COR-L47 (cell line): ENCODE measurements at regions not wholly inside any gene's neighbourhood (a gene's known extent, or its start where the extent isn't known, plus 50 kb on each side); places are given as distances from the start of the nearest gene placed in this dataset.
A peak's percentile ranks its signal among the peaks of the same experiment; 100 is the strongest.

Experiments
- DNase-seq: peaks from one replicate; lab custom pipeline; 2025; lab: John Stamatoyannopoulos, UW

GRCh38 chr5:116681334-116682013 lies 106.9 kb upstream of the SEMA6A start:
- no peak for DNase-seq

DNA sequence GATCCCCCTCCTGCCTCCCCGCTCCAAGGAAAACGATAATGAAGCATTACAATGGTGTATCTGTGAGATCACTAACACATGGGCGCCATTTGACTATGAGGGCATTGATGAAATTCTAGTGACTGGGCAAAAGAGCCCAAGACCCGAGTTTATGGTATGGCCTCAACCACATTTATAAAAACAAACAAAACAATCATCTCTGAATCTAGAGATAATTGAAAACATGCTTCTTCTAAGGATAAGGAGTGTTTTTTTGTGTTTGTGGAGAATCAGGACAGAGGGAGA lies 100.9 kb upstream of the SEMA6A start:
- DNase-seq: no peak

DNA sequence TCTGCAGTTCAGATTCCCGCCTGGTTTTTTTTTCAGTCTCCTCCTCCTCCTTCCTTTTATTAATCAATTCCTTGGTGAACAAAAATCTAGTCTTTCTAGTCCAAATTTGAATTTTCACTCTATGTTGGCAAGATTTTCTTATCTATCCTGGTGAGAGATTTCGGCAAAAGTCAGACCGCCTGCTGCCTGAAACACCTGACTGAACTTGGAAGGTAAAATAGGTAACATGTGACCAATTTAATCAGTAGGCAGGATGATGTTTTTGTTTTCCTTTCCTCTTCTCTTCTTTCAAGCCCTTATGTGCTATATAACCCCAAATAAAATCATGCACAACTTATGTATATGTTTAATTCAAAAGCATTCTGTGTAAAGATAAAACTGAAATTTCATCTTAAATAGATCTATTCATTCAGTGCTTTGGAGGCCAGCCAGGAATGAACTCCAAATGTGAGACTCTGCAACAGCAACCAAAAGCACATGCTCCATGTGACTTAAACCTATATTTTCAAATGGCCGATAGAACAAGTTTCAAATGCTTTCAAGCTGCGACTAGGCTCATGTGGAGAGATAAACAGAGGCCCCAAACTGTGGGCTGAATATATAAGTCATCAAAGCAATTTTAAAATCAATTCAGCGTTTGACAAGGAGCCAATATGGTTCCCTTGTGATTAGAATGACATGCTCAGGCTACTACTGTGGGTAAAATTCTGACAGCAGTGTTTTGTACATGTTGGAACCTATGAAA lies 100.4 kb upstream of the SEMA6A start:
- DNase-seq: no peak

- DNase-seq: no peak
Measured at GRCh38 chr5:116673453-116673852, 98.8 kb upstream of the SEMA6A start.

GRCh38 chr5:116672203-116672602 lies 97.6 kb upstream of the SEMA6A start:
- DNase-seq: no peak

DNA sequence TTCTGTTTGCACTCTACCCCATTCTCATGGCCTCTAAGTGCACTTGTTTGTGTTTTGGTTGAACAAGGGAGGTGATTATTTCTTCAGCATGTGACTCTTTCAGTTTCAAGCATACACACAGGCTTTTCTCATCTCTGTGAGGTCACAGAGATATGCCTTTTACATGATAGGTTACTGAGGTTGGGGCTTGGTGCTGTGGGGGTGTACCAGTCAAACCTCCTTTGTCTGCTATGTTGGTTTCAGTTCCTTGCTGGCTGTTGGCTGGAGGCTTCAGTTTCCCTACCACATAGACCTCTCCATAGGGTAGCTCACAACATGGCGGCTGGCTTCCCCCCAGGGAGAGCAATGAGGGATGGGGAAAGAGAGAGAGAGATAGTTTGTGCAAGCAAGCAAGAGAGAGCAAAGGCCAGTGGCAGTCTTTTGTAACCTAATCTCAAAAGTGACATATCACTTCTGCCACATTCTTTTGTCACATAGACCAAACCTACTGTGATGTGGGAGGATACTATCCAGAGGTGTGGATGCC lies 96.7 kb upstream of the SEMA6A start:
- no peak for DNase-seq

GRCh38 chr5:116669261-116670031 lies 94.8 kb upstream of the SEMA6A start:
- peak; percentile 10 for DNase-seq

- no peak for DNase-seq
Measured at GRCh38 chr5:116668390-116668789, 93.8 kb upstream of the SEMA6A start.

- DNase-seq: no peak
Measured at GRCh38 chr5:116666901-116667300, 92.3 kb upstream of the SEMA6A start.

DNA sequence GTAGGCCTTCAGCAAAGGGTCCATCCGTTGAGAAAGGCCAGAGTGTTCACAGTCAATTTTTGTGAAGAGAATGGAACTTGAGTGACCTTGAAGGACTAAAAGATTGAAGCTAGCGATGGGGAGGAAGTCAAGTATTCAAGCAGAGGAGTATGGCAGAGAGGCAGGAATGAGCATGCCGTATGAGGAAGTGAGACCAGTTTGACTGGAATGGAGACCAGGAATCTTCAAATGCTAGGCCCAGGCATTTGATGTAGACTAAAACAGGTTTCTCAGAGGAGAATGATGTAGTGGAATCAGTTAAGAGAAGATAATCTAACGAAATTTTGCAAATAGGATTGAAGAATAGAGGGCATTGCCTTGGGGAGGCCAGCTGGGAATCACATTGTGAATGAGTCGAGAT lies 90.4 kb upstream of the SEMA6A start:
- DNase-seq: no peak

GRCh38 chr5:116663081-116663480 lies 88.5 kb upstream of the SEMA6A start:
- no peak for DNase-seq

DNA sequence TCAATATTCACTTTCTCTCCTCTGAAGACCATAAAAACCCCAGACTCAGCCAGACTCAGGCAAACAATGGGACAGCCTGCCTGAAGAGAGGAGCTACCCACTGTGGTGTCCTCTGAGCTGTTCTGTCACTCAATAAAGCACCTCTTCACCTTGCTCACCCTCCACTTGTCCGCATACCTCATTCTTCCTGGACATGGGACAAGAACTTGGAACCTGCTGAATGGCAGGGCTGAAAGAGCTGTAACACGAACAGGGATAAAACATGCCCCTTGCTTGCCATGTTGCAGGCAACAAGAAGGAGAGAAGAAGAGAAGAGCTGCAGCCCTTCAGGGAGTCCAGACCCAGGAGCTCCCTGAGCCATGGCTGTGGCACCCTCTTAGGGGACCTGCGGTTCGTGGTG lies 86.8 kb upstream of the SEMA6A start:
- no peak for DNase-seq

- no peak for DNase-seq
Measured at GRCh38 chr5:116660929-116661328, 86.3 kb upstream of the SEMA6A start.

- DNase-seq: no peak
Measured at GRCh38 chr5:116658830-116659229, 84.2 kb upstream of the SEMA6A start.

- no peak for DNase-seq
Measured at GRCh38 chr5:116658141-116658540, 83.5 kb upstream of the SEMA6A start.

GRCh38 chr5:116655431-116655830 lies 80.8 kb upstream of the SEMA6A start:
- DNase-seq: no peak

DNA sequence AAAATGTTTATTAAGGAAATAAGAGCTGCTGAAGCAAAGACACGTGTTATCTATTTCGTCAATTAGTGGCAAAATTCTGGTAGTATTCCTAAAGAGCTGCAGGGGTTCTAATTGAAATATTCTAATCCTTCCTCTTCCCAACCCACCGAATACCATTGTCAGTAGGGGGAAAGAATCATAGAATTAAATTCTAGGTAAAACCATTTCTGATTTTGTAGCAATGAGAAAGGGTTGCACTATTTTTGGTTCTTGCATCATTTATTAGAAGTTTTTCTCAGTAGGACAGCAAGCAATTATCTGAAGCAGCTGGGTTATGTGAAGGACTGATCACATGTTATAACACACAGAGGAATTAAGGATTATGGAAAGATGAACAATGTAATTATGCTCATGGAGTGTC lies 80.3 kb upstream of the SEMA6A start:
- DNase-seq: no peak

DNA sequence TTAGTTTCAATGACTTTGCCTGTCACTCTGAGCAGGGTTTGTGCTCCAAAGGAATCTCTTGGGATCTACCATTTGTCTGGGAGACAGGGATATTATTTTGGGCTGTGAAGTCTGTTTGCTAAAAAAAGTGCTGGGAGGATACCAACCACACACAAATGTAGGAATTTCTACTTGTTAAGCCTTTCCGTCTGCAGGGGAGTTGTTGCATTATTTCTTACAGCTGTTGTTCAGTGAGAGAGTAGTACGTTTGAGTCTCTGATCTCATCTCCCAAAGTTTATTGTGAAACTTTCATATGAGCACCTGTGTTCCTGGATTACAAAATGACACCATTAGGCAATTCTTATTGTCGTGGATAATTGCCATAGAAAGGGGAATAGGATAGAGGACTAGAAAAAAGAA lies 78.3 kb upstream of the SEMA6A start:
- no peak for DNase-seq

- DNase-seq: no peak
Measured at GRCh38 chr5:116652196-116652729, 77.6 kb upstream of the SEMA6A start.

DNA sequence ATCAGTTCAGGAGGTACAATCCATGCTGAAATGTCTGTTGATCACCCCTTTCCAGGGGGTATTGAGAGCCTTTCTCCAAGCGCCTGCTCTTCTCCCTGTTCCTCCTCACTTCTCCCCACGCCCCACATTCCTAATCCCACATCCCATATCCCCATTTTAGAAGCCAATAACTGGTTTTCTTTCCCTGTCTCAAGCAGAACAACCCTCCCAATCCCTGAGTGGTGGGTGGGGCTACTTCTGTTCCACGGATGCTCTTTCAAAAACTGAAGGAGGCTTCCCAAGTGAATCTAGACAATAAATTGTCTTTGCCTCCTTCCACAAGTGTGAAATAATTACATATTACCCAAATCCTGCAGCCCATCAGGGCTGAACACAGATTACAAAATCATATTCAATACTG lies 77.0 kb upstream of the SEMA6A start:
- no peak for DNase-seq

DNA sequence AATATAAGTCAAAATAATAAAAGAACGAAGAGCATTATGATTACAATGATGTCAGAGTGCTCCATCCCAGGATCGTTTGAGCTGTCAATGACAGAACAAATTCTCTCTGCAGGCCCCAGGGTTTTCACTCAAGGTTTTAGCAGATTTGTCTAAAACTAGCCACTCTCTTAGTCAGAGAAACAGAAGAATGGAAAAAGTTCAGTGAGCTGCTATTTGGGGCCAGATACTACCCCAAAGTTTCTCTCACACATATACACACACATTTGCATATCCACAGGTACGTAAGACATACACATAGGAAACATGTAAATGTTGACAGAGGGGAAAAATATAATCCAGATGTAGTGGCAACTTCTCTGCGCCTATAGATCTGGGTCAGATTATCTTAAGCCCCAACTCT lies 76.3 kb upstream of the SEMA6A start:
- no peak for DNase-seq

- no peak for DNase-seq
Measured at GRCh38 chr5:116650544-116650943, 75.9 kb upstream of the SEMA6A start.
